H9 (cell line): ENCODE measurements at regions not wholly inside any gene's neighbourhood (a gene's known extent, or its start where the extent isn't known, plus 50 kb on each side); places are given as distances from the start of the nearest gene placed in this dataset.

ENCODE experiments used
- DNase-seq: peaks from one replicate; pipeline ENCODE4 v3.0.0-alpha.2; 2017
- H2AFZ ChIP-seq: one replicate; pipeline ENCODE4 v1.6.1; 2013; ENCODE audit warnings: mild to moderate bottlenecking, low read length, control low read depth, moderate library complexity
- H2AK5ac ChIP-seq: 2 replicates; pipeline ENCODE4 v1.6.1; 2013; ENCODE audit warnings: low read length, control low read depth, mixed read lengths; ENCODE audit not compliant: insufficient read length
- H2BK120ac ChIP-seq: one replicate; pipeline ENCODE4 v1.6.1; 2013; ENCODE audit warnings: low read depth, mild to moderate bottlenecking, low read length, control low read depth, inconsistent platforms; ENCODE audit not compliant: poor library complexity, severe bottlenecking
- H2BK12ac ChIP-seq: 2 replicates; pipeline ENCODE4 v1.6.1; 2013; ENCODE audit warnings: low read length, control low read depth, mixed read lengths, low read depth; ENCODE audit not compliant: insufficient read length
- H2BK15ac ChIP-seq: 2 replicates; pipeline ENCODE4 v1.6.1; 2013; ENCODE audit warnings: low read depth, low read length, control low read depth
- H2BK20ac ChIP-seq: one replicate; pipeline ENCODE4 v1.6.1; 2013; ENCODE audit warnings: low read depth, mild to moderate bottlenecking, low read length, control low read depth, inconsistent platforms; ENCODE audit not compliant: poor library complexity, severe bottlenecking
- H2BK5ac ChIP-seq: 2 replicates; pipeline ENCODE4 v1.6.1; 2013; ENCODE audit warnings: low read length, control low read depth, mixed read lengths; ENCODE audit not compliant: insufficient read length
- H3K14ac ChIP-seq: 2 replicates; pipeline ENCODE4 v1.6.1; 2013; ENCODE audit warnings: low read length, control low read depth; ENCODE audit not compliant: insufficient read depth
- H3K18ac ChIP-seq: 2 replicates; pipeline ENCODE4 v1.6.1; 2013; ENCODE audit warnings: low read depth, mild to moderate bottlenecking, mixed read lengths, low read length, control low read depth; ENCODE audit not compliant: insufficient read length
- H3K23ac ChIP-seq: 2 replicates; pipeline ENCODE4 v1.6.1; 2013; ENCODE audit warnings: low read length, control low read depth, mixed read lengths, low read depth; ENCODE audit not compliant: insufficient read length
- H3K23me2 ChIP-seq: 2 replicates; pipeline ENCODE4 v1.6.1; 2013; ENCODE audit warnings: low read depth, mild to moderate bottlenecking, mixed read lengths, low read length, control low read depth; ENCODE audit not compliant: insufficient read length, poor library complexity, severe bottlenecking
- H3K27ac ChIP-seq: 2 replicates; pipeline ENCODE4 v1.5.1; 2013; ENCODE audit warnings: low read length, control low read depth, mixed read lengths, low read depth; ENCODE audit not compliant: insufficient read length
- H3K27me3 ChIP-seq: 2 replicates; pipeline ENCODE4 v1.6.1; 2013; ENCODE audit warnings: low read length, control low read depth, inconsistent platforms; ENCODE audit not compliant: insufficient read depth
- H3K4ac ChIP-seq: 2 replicates; pipeline ENCODE4 v1.6.1; 2013; ENCODE audit warnings: low read depth, mild to moderate bottlenecking, control low read depth, inconsistent platforms, low read length, moderate library complexity
- H3K4me1 ChIP-seq: 2 replicates; pipeline ENCODE4 v1.6.1; 2013; ENCODE audit warnings: low read length, control low read depth, inconsistent platforms; ENCODE audit not compliant: insufficient read depth
- H3K4me2 ChIP-seq: 2 replicates; pipeline ENCODE4 v1.6.1; 2013; ENCODE audit warnings: low read length, control low read depth, mixed read lengths; ENCODE audit not compliant: insufficient read length, insufficient read depth
- H3K56ac ChIP-seq: 2 replicates; pipeline ENCODE4 v1.6.1; 2013; ENCODE audit warnings: low read depth, mild to moderate bottlenecking, mixed read lengths, low read length, control low read depth; ENCODE audit not compliant: insufficient read length
- H3K79me1 ChIP-seq: 2 replicates; pipeline ENCODE4 v1.6.1; 2013; ENCODE audit warnings: low read depth, mild to moderate bottlenecking, moderate library complexity, low read length, control low read depth, inconsistent platforms; ENCODE audit not compliant: insufficient read depth, poor library complexity, severe bottlenecking
- H3K79me2 ChIP-seq: 2 replicates; pipeline ENCODE4 v1.6.1; 2013; ENCODE audit warnings: low read length, control low read depth, inconsistent platforms; ENCODE audit not compliant: insufficient read depth
- H3K9ac ChIP-seq: 2 replicates; pipeline ENCODE4 v1.6.1; 2013; ENCODE audit warnings: low read length, control low read depth, mixed read lengths; ENCODE audit not compliant: insufficient read length; ENCODE audit errors: extremely low read depth
- H3K9me3 ChIP-seq: one replicate; pipeline ENCODE4 v1.6.1; 2013; ENCODE audit warnings: low read depth, low read length, inconsistent platforms; ENCODE audit not compliant: control insufficient read depth
- H3T11ph ChIP-seq: one replicate; pipeline ENCODE4 v1.6.1; 2013; ENCODE audit warnings: mild to moderate bottlenecking, low read length, control low read depth, inconsistent platforms
- H4K20me1 ChIP-seq: one replicate; pipeline ENCODE4 v1.6.1; 2013; ENCODE audit not compliant: control insufficient read depth, insufficient read length, insufficient read depth
- H4K5ac ChIP-seq: 2 replicates; pipeline ENCODE4 v1.6.1; 2013; ENCODE audit warnings: low read depth, mild to moderate bottlenecking, mixed read lengths, low read length, control low read depth; ENCODE audit not compliant: insufficient read length
- H4K8ac ChIP-seq: replicated peaks from 2 replicates; pipeline ENCODE4 v1.6.1; 2013; ENCODE audit warnings: low read length, control low read depth, mixed read lengths, low read depth; ENCODE audit not compliant: insufficient read length
- H4K91ac ChIP-seq: 2 replicates; pipeline ENCODE4 v1.6.1; 2013; ENCODE audit warnings: low read depth, mild to moderate bottlenecking, moderate library complexity, mixed read lengths, low read length, control low read depth; ENCODE audit not compliant: insufficient read length
- H3K27ac Mint-ChIP-seq, 3 experiments: 2 replicates in 2 of 3; 3 replicates in 1 of 3; pipeline ENCODE4 v1.8.0; 2020 to 2021; ENCODE audit warnings: mixed read lengths in 3 of 3, mild to moderate bottlenecking in 1 of 3, moderate library complexity in 1 of 3
- H3K27me3 Mint-ChIP-seq: 2 replicates; pipeline ENCODE4 v1.8.0; 2021; ENCODE audit warnings: low read depth, mild to moderate bottlenecking, moderate library complexity, mixed read lengths
- H3K36me3 Mint-ChIP-seq, 3 experiments: 2 replicates in 2 of 3; 3 replicates in 1 of 3; pipeline ENCODE4 v1.8.0; 2020 to 2021; ENCODE audit warnings: low read depth in 3 of 3, mixed read lengths in 3 of 3; ENCODE audit not compliant: insufficient read depth in 1 of 3
- H3K4me1 Mint-ChIP-seq, 2 experiments: 2 replicates each; pipeline ENCODE4 v1.8.0; 2020; ENCODE audit warnings: mixed read lengths in 2 of 2
- H3K4me3 Mint-ChIP-seq, 2 experiments: 2 replicates in 1 of 2; 3 replicates in 1 of 2; pipeline ENCODE4 v1.8.0; 2020 to 2021; ENCODE audit warnings: mild to moderate bottlenecking in 2 of 2, mixed read lengths in 2 of 2, moderate library complexity in 1 of 2
- H3K9me3 Mint-ChIP-seq, 2 experiments: 2 replicates in 1 of 2; 3 replicates in 1 of 2; pipeline ENCODE4 v1.8.0; 2020; ENCODE audit warnings: mild to moderate bottlenecking in 2 of 2, mixed read lengths in 2 of 2, moderate library complexity in 1 of 2
- WGBS: extraction: QIAGEN DNeasy Blood & Tissue Kit; methylation state at CpG from one replicate; pipeline ENCODE4 v1.1.7; 2013; ENCODE audit warnings: missing lambda C conversion rate, low lambda C conversion rate, mixed read lengths; ENCODE audit not compliant: insufficient read length; ENCODE audit errors: extremely low coverage; 5-methylcytosine and 5-hydroxymethylcytosine counted together
- TF ChIP-seq, protein P1 (sequence below): fragments of 200-600 bp; sonication (generic); conservative IDR thresholded peaks from 3 replicates; pipeline ENCODE4 v1.8.0; 2021; ENCODE audit warnings: antibody characterized with exemption, mild to moderate bottlenecking

DNA sequence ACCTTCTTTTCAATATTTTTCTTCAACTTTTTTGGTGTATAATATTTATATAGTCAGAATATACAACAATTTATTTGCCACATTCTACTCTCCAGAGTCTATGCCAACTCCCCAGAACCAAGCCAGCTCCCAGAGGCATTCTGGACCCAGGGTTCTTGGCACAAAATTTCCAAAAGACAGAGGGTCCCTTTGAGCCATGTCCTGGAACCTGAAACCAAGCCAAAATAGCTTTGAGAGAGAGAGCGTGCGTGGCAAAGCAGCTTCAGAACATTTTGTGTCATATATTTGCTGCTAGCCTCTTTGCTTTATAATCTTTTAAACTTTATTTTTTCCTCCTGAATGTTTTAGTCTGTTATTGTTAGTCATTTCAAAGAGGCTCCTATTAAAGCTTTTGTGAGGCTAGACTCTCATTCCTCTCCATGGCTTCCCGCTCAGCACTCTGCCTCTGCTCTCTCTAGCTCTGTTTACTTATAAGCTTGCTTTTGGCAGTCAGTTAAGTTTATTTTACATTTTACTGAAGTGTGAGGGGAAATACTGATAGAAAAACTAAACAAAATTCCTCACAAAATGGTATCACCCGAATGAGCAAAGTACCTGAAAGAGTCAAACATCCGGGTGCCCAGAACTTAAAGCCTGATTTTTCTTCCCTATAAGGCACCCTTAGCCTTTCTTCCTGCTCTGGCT is 605.1 kb upstream of the ID4 start:
- H3K9ac ChIP-seq = no peak overlapping the region
- no peak overlapping the region for H2BK5ac ChIP-seq
- H2BK12ac ChIP-seq = no peak overlapping the region
- H3K23me2 ChIP-seq = no peaks in the 10 kb centered on the region
- H3K4ac ChIP-seq = no peak overlapping the region
- WGBS = no CpG with 5 or more reads among the region's 5 CpGs
- H2AFZ ChIP-seq = no peak overlapping the region
- no peaks in the 10 kb centered on the region for H4K20me1 ChIP-seq
- H4K5ac ChIP-seq = no peak overlapping the region
- H3K27ac ChIP-seq = no peak overlapping the region
- no peak overlapping the region for H3K18ac ChIP-seq
- 0 out of 4 replicates have a peak, but pooled peaks cover 0 to 6% of the 10 kb centered on the region in 2 experiments for H3K4me1 Mint-ChIP-seq
- no peak overlapping the region for H2BK120ac ChIP-seq
- no peak overlapping the region for H3K4me3 Mint-ChIP-seq
- no peaks in the 10 kb centered on the region for H3K36me3 Mint-ChIP-seq
- no peaks in the 10 kb centered on the region for H3K27me3 ChIP-seq
- H3K79me2 ChIP-seq = no peaks in the 10 kb centered on the region
- peaks cover 0 to 3% of the 10 kb centered on the region in 2 experiments; a peak in 3 of 5 replicates for H3K9me3 Mint-ChIP-seq
- H3K23ac ChIP-seq = no peak overlapping the region
- H3K14ac ChIP-seq = no peak overlapping the region
- H3K27me3 Mint-ChIP-seq = no peaks in the 10 kb centered on the region
- no peak overlapping the region for H2AK5ac ChIP-seq
- TF ChIP-seq, protein P1, sequence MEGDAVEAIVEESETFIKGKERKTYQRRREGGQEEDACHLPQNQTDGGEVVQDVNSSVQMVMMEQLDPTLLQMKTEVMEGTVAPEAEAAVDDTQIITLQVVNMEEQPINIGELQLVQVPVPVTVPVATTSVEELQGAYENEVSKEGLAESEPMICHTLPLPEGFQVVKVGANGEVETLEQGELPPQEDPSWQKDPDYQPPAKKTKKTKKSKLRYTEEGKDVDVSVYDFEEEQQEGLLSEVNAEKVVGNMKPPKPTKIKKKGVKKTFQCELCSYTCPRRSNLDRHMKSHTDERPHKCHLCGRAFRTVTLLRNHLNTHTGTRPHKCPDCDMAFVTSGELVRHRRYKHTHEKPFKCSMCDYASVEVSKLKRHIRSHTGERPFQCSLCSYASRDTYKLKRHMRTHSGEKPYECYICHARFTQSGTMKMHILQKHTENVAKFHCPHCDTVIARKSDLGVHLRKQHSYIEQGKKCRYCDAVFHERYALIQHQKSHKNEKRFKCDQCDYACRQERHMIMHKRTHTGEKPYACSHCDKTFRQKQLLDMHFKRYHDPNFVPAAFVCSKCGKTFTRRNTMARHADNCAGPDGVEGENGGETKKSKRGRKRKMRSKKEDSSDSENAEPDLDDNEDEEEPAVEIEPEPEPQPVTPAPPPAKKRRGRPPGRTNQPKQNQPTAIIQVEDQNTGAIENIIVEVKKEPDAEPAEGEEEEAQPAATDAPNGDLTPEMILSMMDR = no peak
- no peak overlapping the region for H2BK15ac ChIP-seq
- H4K8ac ChIP-seq = no peak overlapping the region
- H3K4me2 ChIP-seq = no peak overlapping the region
- no peak overlapping the region for H4K91ac ChIP-seq
- no peaks in the 10 kb centered on the region for H3K79me1 ChIP-seq
- no peak overlapping the region for H2BK20ac ChIP-seq
- H3T11ph ChIP-seq = no peak overlapping the region
- H3K56ac ChIP-seq = no peak overlapping the region
- H3K4me1 ChIP-seq = no peaks in the 10 kb centered on the region
- H3K9me3 ChIP-seq = no peaks in the 10 kb centered on the region
- H3K27ac Mint-ChIP-seq = no peak overlapping the region
- no peak for DNase-seq
